HG03457 (cell line): ENCODE measurements at regions not wholly inside any gene's neighbourhood (a gene's known extent, or its start where the extent isn't known, plus 50 kb on each side); places are given as distances from the start of the nearest gene placed in this dataset.

Source experiments
- ATAC-seq: cut with Tn5 transposase; IDR thresholded peaks from one replicate; pipeline ENCODE4 v1.9.1; 2021; ENCODE audit warnings: moderate number of reproducible peaks; ENCODE audit not compliant: unreplicated experiment

DNA sequence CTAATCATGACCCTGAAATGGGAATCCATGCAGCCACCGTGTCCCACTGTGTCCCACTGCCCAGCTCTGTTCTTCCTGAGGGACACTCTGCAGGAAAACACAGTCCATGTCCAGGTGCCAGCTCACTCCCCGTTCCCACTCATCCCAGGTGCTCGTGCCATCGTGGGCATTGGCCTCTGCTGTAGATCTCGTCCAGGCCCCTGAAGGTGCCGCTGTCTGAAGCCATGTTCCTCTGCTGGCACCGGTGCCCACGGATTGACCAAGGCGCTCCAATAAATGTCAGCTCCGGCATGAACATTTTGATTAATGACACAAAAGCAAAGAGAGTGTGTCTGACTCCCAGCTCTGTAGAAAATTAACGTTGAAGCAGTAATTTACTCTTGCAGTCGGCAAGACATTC is 280.1 kb upstream of the SALL3 start:
- ATAC-seq = no peak

DNA sequence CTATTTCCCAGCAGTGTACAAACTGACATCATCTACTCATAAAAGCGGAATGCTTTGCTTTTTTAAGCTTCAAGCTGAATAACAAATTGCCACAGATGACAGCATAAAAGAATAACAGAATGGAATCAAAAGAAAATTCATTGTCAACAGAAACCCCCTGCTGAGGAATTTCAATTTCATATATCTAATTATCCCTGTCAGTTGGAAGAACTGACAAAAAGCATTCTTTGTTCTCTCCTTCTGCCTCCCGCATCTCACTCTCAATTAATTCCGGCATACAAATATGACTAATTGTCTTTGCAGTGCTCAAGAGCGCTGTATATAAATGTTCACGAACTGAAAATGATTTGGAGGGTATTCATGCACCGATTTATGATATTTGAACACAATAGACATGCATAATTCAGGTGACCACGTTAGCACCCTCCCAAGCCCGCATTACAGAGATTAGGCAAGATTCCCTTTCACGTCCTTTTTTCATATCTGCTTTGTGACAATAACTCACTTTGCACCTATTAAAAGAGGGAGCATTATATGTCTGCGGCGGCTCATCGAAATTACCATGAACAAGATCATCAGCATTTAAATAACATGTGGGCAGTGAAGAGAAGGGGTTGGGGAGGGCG is 277.7 kb upstream of the SALL3 start:
- ATAC-seq = no peak

DNA sequence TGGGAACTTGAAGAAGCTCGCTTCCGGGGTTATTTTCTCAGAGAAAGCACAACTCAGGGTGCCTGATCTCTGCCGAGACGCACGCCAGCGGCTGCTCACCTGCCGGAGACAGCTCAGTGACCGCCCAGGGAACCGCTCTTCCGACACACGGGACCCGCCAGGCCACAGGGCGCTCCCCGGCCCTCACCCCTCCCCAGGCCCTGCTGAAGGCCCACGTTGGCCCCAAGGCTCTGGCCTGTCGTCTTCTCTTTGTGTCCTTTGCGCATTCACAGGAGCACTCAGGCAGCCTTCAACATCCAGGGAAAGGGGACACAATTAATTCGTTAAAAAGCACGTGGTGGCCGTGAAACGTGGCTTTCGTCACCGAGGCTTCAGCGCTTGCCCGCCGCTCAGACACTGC is 276.3 kb upstream of the SALL3 start:
- ATAC-seq = no peak

GRCh38 chr18:78704971-78705461 is 274.6 kb upstream of the SALL3 start:
- no peak for ATAC-seq

DNA sequence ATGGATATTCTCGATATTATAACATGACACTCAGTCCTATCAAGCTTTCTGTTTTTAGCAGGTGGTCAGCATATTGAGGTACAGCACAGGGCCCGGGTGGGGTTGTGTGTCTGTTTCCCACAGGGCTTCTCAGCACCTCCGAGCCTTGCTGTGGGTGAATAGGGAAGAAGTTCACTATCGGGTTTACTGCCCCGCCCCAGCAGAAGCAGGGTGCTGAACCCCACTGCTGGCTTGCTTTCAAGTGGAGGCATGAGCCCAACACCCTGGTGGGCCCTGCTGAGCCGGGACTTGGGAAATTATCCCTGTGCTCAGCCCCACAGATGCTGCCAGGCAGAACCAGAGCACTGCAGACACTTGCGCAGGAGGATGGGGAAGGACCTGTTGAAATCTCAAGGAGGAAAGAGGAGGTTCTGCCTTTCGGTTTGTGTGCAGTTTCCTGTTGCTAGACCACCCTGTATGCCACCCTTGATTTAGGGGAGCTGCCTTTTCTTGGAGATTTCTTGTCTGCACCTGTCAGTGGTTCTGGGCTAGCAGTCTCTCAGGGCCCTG is 270.3 kb upstream of the SALL3 start:
- ATAC-seq = no peak

- no peak for ATAC-seq
These were observed 268.3 kb upstream of the SALL3 start for GRCh38 chr18:78711316-78711715.

- ATAC-seq = no peak
These were observed 267.6 kb upstream of the SALL3 start for GRCh38 chr18:78711971-78712370.

DNA sequence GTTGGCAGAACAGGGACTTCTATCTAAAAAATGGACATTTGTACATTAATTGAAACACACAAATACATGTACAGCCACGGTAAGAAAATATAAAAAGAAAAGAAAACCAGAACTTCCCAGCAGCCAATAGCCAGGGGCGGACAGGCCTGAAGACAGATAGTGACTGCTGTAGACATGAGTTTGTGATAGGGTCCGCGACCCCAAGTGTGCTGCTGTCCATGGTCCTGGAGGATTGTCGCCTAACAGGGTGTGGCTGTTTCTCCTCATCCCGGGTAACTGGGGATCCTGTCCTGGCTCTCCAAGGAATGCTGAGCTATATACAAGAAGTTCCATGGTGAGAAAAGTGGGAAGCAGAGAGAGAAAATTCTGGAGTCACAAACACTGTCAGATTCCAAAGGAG is 266.5 kb upstream of the SALL3 start:
- no peak for ATAC-seq

DNA sequence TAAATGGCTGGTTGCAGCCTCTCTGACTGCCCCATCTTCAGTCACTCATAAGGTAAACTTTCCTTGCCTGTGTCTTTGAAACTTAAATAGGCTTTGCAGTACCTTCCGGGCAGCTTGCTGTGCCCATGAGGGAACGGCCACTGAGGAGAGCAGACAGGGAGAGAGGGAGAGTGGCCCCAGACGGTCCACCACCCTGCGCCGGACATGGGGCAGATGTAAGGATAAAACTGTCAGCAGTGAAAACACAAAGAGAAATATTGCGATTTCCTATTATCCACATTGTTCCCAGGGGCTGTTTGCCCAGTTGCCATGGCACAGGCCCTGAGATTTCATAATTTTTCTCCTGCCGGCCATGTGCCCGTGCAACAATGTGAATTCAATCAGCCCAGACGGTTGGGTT is 265.9 kb upstream of the SALL3 start:
- no peak for ATAC-seq

- ATAC-seq = no peak
These were observed 263.6 kb upstream of the SALL3 start for GRCh38 chr18:78716022-78716421.

DNA sequence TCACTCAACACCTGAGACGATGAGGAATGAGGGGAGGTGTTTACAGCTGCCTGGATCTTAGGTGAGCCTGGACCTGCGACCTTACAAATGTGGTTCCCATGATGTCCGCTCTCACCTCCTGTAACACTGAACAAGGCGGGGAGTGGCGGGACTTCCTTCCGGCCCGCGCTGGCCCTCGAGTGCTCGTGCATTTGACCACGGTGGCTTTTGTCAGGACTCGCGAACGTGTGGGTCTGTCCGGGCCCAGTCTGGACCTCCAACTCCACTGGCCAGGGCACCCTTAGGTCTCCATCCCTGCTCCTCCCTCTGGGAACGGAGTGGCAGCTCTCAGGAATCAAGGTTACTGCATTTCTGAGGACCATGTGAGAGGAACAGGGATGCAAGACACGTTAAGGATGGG is 263.0 kb upstream of the SALL3 start:
- ATAC-seq = no peak

DNA sequence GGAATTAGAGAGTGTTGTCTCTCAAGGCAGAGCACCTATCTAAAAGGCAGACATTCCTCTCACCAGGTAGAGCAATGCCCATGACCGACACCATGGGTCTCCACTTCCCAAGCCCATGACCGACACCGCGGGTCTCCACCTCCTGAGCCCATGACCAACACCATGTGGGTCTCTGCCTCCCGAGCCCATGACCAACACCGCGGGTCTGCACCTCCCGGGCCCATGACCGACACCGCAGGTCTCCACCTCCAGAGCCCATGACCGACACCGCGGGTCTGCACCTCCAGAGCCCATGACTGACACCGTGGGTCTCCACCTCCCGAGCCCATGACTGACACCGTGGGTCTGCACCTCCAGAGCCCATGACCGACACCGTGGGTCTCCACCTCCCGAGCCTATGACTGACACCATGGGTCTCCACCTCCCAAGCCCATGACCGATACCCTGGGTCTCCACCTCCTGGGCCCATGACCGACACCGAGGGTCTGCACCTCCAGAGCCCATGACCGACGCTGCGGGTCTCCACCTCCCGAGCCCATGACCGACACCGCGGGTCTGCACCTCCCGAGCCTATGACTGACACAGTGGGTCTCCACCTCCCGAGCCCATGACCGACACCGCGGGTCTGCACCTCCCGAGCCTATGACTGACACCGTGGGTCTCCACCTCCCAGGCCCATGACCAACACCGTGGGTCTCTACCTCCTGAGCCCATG is 262.4 kb upstream of the SALL3 start:
- ATAC-seq = no peak

GRCh38 chr18:78717766-78718150 is 261.9 kb upstream of the SALL3 start:
- no peak for ATAC-seq

DNA sequence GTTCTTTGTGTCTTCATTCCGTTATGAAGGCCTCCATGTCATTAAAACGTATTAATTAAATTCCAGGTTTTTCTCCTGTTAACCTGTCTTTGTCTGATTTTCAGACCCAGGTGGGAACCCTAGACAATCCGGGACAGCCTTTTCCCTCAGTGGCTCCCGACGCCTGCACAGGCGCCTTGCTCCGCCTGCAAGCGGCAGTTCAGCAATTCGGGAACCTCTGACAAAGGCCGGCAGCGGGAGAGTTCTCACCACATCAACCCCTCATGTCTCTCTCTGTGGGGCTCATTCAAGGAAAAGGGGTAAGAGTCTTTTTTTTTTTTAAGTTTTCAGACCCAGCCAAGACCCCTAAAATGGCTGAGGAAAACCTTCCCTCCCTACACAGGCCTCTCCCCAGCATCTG is 259.8 kb upstream of the SALL3 start:
- ATAC-seq = no peak

GRCh38 chr18:78720456-78721237 is 259.0 kb upstream of the SALL3 start:
- no peak for ATAC-seq

DNA sequence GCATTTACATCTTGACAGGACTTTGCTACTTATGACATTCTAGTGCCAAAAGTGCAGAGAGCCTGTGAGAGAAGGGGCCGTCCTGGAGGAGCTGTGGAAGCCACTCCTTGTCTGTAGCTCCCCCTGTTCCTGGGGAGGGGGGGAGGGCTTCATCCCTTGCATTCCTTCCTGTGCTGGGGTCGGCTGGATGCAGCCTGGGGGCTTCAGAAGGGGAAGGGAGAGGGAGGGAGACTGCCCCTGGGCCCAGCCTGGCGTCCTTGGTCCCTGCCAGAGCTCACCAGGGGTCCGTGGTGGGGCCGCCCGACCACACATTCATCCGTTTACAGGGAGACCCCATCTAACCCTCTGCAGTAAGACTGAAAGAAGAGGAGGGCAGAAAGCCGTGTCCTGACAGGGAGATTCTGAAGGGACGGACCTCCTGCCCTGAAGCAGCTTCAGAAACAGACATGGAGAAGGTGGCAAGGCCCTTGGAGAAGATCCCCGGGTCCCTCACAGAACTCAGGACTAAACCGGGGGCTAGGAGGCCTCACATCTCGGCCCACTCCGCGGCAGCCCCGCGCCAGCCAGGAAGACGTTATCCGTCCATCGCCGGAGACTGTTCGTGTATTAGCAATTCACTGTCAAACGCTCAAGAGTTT is 258.3 kb upstream of the SALL3 start:
- ATAC-seq = no peak

DNA sequence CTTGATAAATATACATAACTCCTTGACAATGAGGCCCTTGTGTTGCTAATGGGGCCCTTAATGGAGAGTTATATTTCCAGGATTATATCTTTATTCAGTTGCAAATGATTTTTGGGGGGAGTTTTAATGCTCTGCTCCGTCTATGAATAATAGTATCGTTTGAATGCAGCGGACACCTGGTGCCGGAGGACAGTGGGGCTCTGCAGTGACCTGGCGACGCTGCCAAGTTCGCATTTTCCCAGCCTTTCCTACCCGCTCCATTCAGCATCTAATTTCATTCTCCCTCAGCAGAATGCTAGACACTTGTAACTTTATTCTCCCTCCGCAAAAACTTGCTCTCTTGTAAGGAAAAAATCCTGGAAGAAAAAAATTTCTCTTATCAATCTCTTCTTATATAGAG is 257.6 kb upstream of the SALL3 start:
- no peak for ATAC-seq

DNA sequence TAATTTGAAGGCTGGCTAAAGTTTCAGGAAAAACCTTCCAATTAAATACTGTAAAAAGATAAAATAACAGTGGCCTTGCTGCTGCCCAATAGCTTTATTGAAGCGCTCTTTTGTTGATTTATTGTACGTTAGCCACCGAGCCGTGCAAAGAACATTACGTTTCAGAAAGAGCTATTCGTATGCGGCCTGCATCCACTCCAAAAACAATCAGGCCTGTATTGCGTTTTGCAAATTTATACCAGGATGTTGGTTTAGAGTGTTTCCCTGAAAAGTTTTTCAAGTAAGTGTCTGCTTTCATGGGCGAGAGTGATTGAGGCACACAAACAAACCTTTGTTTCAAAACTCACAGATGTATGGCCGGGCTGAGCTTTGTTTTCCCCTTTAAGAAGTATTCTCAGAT is 257.2 kb upstream of the SALL3 start:
- ATAC-seq = no peak

GRCh38 chr18:78722929-78723710 is 256.5 kb upstream of the SALL3 start:
- no peak for ATAC-seq

GRCh38 chr18:78724214-78724914 is 255.3 kb upstream of the SALL3 start:
- no peak for ATAC-seq
